Chondrocyte (in vitro differentiated cells): ENCODE measurements at regions not wholly inside any gene's neighbourhood (a gene's known extent, or its start where the extent isn't known, plus 50 kb on each side); places are given as distances from the start of the nearest gene placed in this dataset.
"Not testable (repeated sequence)": the region's sequence is repeated elsewhere in the genome, so short reads cannot be mapped to it uniquely, and the experiment has no call there.

Experiments
- DNase-seq: peaks from one replicate; pipeline ENCODE4 v3.0.0; 2021; ENCODE audit warnings: mixed read lengths, low spot score
- H3K27ac Mint-ChIP-seq: one replicate; pipeline ENCODE4 v1.8.0; 2021; ENCODE audit warnings: mild to moderate bottlenecking, moderate library complexity, mixed read lengths; ENCODE audit not compliant: unreplicated experiment
- H3K27me3 Mint-ChIP-seq: 2 replicates; pipeline ENCODE4 v1.8.0; 2021; ENCODE audit warnings: low read depth, mixed read lengths
- H3K36me3 Mint-ChIP-seq: 2 replicates; pipeline ENCODE4 v1.8.0; 2021; ENCODE audit warnings: low read depth, mixed read lengths
- H3K4me1 Mint-ChIP-seq: 2 replicates; pipeline ENCODE4 v1.8.0; 2021; ENCODE audit warnings: low read depth, mild to moderate bottlenecking, mixed read lengths
- H3K4me3 Mint-ChIP-seq: one replicate; pipeline ENCODE4 v1.8.0; 2021; ENCODE audit warnings: mild to moderate bottlenecking, moderate library complexity, mixed read lengths; ENCODE audit not compliant: unreplicated experiment
- H3K9me3 Mint-ChIP-seq: 2 replicates; pipeline ENCODE4 v1.8.0; 2021; ENCODE audit warnings: low read depth, mixed read lengths
- CTCF ChIP-seq: fragments of 200-600 bp; sonication (generic); IDR thresholded peaks from 2 replicates; pipeline ENCODE4 v1.5.0; 2021; ENCODE audit warnings: antibody characterized with exemption, mild to moderate bottlenecking, moderate library complexity

- H3K36me3 Mint-ChIP-seq = no peaks in the 10 kb centered on the region
- no peak overlapping the region for H3K27ac Mint-ChIP-seq
- H3K4me3 Mint-ChIP-seq = no peak overlapping the region
- no peak for DNase-seq
- no peak for TF ChIP-seq CTCF
- peaks cover 10% of the 10 kb centered on the region for H3K4me1 Mint-ChIP-seq
- no peaks in the 10 kb centered on the region for H3K9me3 Mint-ChIP-seq
- no peaks in the 10 kb centered on the region for H3K27me3 Mint-ChIP-seq
These were observed 106.7 kb downstream of the ZIC4 start for GRCh38 chr3:147299656-147300055.

GRCh38 chr3:147298511-147298982 lies 107.8 kb downstream of the ZIC4 start:
- Mint-ChIP-seq H3K4me3 (no peak overlapping the region), H3K4me1 (peaks cover 10% of the 10 kb centered on the region), H3K27me3 (no peaks in the 10 kb centered on the region), H3K36me3 (no peaks in the 10 kb centered on the region), H3K9me3 (no peaks in the 10 kb centered on the region), H3K27ac (peak overlapping the region; percentile 68)
- no peak for DNase-seq
- TF ChIP-seq CTCF = no peak

- DNase-seq = no peak
- Mint-ChIP-seq H3K36me3 (no peaks in the 10 kb centered on the region), H3K9me3 (no peaks in the 10 kb centered on the region), H3K27me3 (no peaks in the 10 kb centered on the region), H3K4me1 (peaks cover 10% of the 10 kb centered on the region), H3K4me3 (no peak overlapping the region), H3K27ac (peak overlapping the region; percentile 68)
- TF ChIP-seq CTCF = no peak
These were observed 108.5 kb downstream of the ZIC4 start for GRCh38 chr3:147297761-147298350.

DNA sequence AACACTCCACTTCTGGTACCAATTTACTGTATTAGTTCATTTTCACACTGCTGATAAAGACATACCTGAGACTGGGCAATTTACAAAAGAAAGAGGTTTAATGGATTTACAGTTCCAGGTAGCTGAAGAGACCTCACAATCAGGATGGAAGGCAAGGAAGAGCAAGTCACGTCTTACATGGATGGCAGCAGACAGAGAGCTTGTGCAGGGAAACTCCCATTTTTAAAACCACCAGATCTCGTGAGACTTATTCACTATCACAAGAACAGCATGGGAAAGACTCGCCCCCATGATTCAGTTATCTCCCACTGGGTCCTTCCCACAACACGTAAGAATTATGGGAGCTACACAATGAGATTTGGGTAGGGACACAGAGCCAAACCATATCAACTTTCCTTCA lies 119.0 kb downstream of the ZIC4 start:
- H3K36me3 Mint-ChIP-seq, DNase-seq, H3K27ac Mint-ChIP-seq, H3K4me3 Mint-ChIP-seq, H3K4me1 Mint-ChIP-seq, H3K27me3 Mint-ChIP-seq: not testable (repeated sequence)
- H3K9me3 Mint-ChIP-seq = peaks cover 11% of the 10 kb centered on the region

DNA sequence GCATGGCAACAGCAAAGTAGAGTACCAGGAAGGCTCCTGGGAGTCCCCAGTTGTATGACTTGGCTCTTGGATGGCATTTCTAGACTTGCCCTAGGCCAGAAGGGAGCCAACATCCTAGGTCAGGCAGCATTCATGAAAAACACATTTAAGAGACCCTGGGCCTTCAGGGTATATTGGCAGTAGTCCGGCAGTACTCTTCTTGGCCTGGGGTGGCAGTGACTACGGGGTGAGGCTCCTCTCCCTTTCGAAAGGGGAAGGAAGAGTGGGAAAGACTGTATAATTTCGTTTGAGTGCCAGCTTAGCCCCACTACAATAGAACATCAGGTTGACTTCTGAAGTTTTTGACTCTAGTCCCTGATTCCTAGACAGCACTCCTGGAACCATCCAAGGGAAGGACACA lies 136.4 kb downstream of the ZIC4 start:
- no peak for TF ChIP-seq CTCF
- Mint-ChIP-seq H3K4me3 (no peak overlapping the region), H3K36me3 (peaks cover 10% of the 10 kb centered on the region), H3K27ac (no peak overlapping the region), H3K9me3 (peaks cover 29% of the 10 kb centered on the region), H3K27me3 (no peaks in the 10 kb centered on the region), H3K4me1 (no peaks in the 10 kb centered on the region)
- no peak for DNase-seq

GRCh38 chr3:147267434-147267833 lies 138.9 kb downstream of the ZIC4 start:
- DNase-seq = no peak
- Mint-ChIP-seq H3K9me3 (peaks cover 16% of the 10 kb centered on the region), H3K36me3 (peaks cover 4% of the 10 kb centered on the region), H3K4me1 (no peaks in the 10 kb centered on the region), H3K27ac (no peak overlapping the region), H3K27me3 (no peaks in the 10 kb centered on the region), H3K4me3 (no peak overlapping the region)
- no peak for TF ChIP-seq CTCF
